OCI-LY7 (cell line): ENCODE measurements at regions not wholly inside any gene's neighbourhood (a gene's known extent, or its start where the extent isn't known, plus 50 kb on each side); places are given as distances from the start of the nearest gene placed in this dataset.

ENCODE experiments used
- BruUV-seq: library from RNA; stranded (reverse); fragments of 400-500 nt; replicated peaks from 2 replicates; lab custom pipeline; 2021; lab: Mats Ljungman, UMichigan
- CTCF ChIA-PET: fragments of 300-600 bp; sonication (Branson Sonifier 250); formaldehyde crosslinking; loops from one replicate; lab custom pipeline; 2022; ENCODE audit warnings: antibody characterized with exemption; ENCODE audit not compliant: unreplicated experiment; lab: Charles Lee
- POLR2A ChIA-PET: fragments of 300-600 bp; sonication (Branson Sonifier 250); formaldehyde crosslinking; loops from one replicate; lab custom pipeline; 2022; ENCODE audit warnings: antibody characterized with exemption; lab: Charles Lee
- DNase-seq: peaks from one replicate; pipeline ENCODE4 v3.0.0-alpha.2; 2015; ENCODE audit warnings: low spot score
- H2AFZ ChIP-seq: fragments of 200-600 bp; sonication (generic), shearing (Covaris generic); 2 replicates; pipeline ENCODE4 v1.6.1; 2014; ENCODE audit warnings: mild to moderate bottlenecking, antibody characterized with exemption, low read length, moderate library complexity
- H3K27ac ChIP-seq: fragments of 200-600 bp; sonication (generic); 2 replicates; pipeline ENCODE4 v1.5.1; 2014; ENCODE audit warnings: mixed run types, low read depth, mild to moderate bottlenecking, moderate library complexity, low read length, inconsistent platforms; ENCODE audit not compliant: poor library complexity, severe bottlenecking
- H3K36me3 ChIP-seq: fragments of 200-600 bp; sonication (generic); 2 replicates; pipeline ENCODE4 v1.6.1; 2014; ENCODE audit warnings: mild to moderate bottlenecking, antibody characterized with exemption, low read length, moderate library complexity, mixed read lengths; ENCODE audit not compliant: insufficient read depth
- H3K4me1 ChIP-seq: fragments of 200-600 bp; sonication (generic); 2 replicates; pipeline ENCODE4 v1.5.1; 2014; ENCODE audit warnings: mild to moderate bottlenecking, low read length; ENCODE audit not compliant: insufficient read depth, poor library complexity, severe bottlenecking
- H3K4me2 ChIP-seq: fragments of 200-600 bp; sonication (generic); 2 replicates; pipeline ENCODE4 v1.6.1; 2014; ENCODE audit warnings: mild to moderate bottlenecking, low read length
- H3K4me3 ChIP-seq: fragments of 200-600 bp; sonication (generic); 2 replicates; pipeline ENCODE4 v1.5.1; 2014; ENCODE audit warnings: mild to moderate bottlenecking, low read depth, low read length; ENCODE audit not compliant: poor library complexity, severe bottlenecking
- H3K79me2 ChIP-seq: fragments of 200-600 bp; sonication (generic); 2 replicates; pipeline ENCODE4 v1.6.1; 2016; ENCODE audit warnings: low read depth, mild to moderate bottlenecking, low read length, moderate library complexity, mixed read lengths; ENCODE audit not compliant: insufficient read depth
- H3K9me2 ChIP-seq: fragments of 200-600 bp; sonication (generic); 2 replicates; pipeline ENCODE4 v1.6.1; 2016; ENCODE audit warnings: mild to moderate bottlenecking, low read length, mixed read lengths; ENCODE audit not compliant: insufficient read depth
- H3K9me3 ChIP-seq: fragments of 200-600 bp; sonication (generic); 2 replicates; pipeline ENCODE4 v1.6.1; 2014; ENCODE audit warnings: mild to moderate bottlenecking, mixed run types, low read length, mixed read lengths
- H4K20me1 ChIP-seq: fragments of 200-600 bp; sonication (generic); 2 replicates; pipeline ENCODE4 v1.6.1; 2014; ENCODE audit warnings: mild to moderate bottlenecking, antibody characterized with exemption, low read length, moderate library complexity, mixed read lengths; ENCODE audit not compliant: insufficient read depth
- EZH2phosphoT487 ChIP-seq: fragments of 200-600 bp; sonication (generic); IDR thresholded peaks from 2 replicates; pipeline ENCODE4 v1.6.1; 2018; ENCODE audit warnings: low read depth, borderline replicate concordance, mild to moderate bottlenecking, mixed run types, antibody characterized with exemption, low read length, moderate library complexity, mixed read lengths
- intact Hi-C: fragments of 100-400 bp; cut with micrococcal nuclease; formaldehyde crosslinking; loops from one replicate; pipeline ENCODE4 v1.10.0; 2022; ENCODE audit not compliant: unreplicated experiment
- TF ChIP-seq, protein P1 (sequence below): fragments of 200-600 bp; sonication (generic); conservative IDR thresholded peaks from 2 replicates; pipeline ENCODE4 v1.5.1; 2014; ENCODE audit warnings: mild to moderate bottlenecking, antibody characterized with exemption, low read length, moderate library complexity, mixed read lengths

DNA sequence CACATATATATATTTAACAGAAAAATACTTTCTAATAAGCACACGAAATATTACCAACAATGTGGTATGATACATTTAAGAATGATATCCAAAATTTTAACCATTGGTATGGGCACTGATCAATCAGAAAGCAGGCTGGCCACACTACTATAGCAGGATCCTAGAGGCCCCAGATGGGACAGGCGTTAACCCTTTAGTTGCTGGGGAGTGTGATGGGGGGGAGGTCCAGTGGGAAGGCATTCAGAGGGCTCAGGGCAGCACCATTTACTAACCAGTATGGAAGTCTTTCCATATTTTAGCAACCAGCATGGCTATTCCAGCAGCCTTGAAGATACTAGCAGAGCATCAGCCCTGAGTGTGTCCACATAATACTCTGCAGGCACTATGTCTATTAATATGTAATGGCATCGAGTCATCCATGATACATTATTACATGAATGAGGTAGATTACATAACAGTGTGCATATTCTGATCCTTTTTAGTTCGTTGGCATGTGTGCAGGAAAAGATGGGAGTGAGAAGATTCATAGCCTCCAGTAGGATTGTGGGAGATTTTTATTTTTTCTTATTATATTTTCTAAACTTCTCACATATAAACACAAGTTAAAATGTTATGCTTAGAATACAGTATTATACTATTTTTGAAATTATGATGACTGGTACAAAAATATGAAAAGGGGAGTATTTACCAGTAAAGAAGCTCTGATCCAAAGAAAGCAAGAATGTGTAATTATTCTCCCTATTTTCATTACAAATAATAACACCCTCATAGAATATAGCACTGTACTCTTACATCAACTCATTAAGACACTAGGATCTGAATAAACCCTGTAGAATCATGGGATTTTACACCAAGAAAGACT is 78.9 kb downstream of the FAM217A start:
- no peaks in the 10 kb centered on the region for H3K79me2 ChIP-seq
- H3K4me1 ChIP-seq: no peaks in the 10 kb centered on the region
- no peak overlapping the region for H2AFZ ChIP-seq
- no peaks in the 10 kb centered on the region for H3K9me3 ChIP-seq
- intact Hi-C loops: no loop called here
- DNase-seq: no peak
- POLR2A ChIA-PET: no interaction called here
- H3K4me3 ChIP-seq: no peak overlapping the region
- no peak for TF ChIP-seq EZH2phosphoT487
- TF ChIP-seq, protein P1, sequence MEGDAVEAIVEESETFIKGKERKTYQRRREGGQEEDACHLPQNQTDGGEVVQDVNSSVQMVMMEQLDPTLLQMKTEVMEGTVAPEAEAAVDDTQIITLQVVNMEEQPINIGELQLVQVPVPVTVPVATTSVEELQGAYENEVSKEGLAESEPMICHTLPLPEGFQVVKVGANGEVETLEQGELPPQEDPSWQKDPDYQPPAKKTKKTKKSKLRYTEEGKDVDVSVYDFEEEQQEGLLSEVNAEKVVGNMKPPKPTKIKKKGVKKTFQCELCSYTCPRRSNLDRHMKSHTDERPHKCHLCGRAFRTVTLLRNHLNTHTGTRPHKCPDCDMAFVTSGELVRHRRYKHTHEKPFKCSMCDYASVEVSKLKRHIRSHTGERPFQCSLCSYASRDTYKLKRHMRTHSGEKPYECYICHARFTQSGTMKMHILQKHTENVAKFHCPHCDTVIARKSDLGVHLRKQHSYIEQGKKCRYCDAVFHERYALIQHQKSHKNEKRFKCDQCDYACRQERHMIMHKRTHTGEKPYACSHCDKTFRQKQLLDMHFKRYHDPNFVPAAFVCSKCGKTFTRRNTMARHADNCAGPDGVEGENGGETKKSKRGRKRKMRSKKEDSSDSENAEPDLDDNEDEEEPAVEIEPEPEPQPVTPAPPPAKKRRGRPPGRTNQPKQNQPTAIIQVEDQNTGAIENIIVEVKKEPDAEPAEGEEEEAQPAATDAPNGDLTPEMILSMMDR: no peak
- H3K36me3 ChIP-seq: no peaks in the 10 kb centered on the region
- no peaks in the 10 kb centered on the region; the same call in 1 of the 2 replicates for H4K20me1 ChIP-seq
- CTCF ChIA-PET: no interaction called here
- no peak overlapping the region for H3K27ac ChIP-seq
- no peak overlapping the region for H3K4me2 ChIP-seq
- no peaks in the 10 kb centered on the region for H3K9me2 ChIP-seq
- no TSS peak for BruUV-seq

DNA sequence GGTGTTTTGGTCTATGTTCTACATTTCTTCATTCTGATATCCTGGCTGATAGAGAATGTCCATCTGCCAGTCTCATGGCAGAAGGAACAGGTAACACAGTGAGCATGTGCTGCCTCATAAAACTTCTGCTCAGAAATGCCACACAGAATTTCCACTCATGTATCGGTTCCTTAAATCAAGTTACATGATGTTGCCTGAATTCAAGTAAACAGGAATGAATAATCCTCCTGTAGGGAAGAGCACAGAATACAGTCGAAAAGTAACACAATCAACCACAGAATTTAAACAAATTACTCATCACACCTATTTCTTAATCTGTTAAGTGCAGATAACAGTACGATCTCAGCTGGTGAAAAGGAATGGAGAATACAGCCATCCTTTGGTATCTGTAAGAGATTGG is 74.7 kb downstream of the FAM217A start:
- no peaks in the 10 kb centered on the region for H3K9me2 ChIP-seq
- H3K79me2 ChIP-seq: peaks cover 14% of the 10 kb centered on the region; the same call in 1 of the 2 replicates
- POLR2A ChIA-PET: interaction anchor here (0.6 kb wide), 1 partner anchor 724 kb away, joined by 3 read pairs; no protein-coding TSS in a partner anchor
- H3K36me3 ChIP-seq: no peaks in the 10 kb centered on the region
- BruUV-seq: no TSS peak
- CTCF ChIA-PET: no interaction called here
- no peaks in the 10 kb centered on the region for H4K20me1 ChIP-seq
- H3K9me3 ChIP-seq: no peaks in the 10 kb centered on the region
- no peak overlapping the region for H3K4me3 ChIP-seq
- H3K4me1 ChIP-seq: no peaks in the 10 kb centered on the region
- no peak for DNase-seq
- no peak for TF ChIP-seq EZH2phosphoT487
- TF ChIP-seq, protein P1: no peak
- intact Hi-C loops: no loop called here
- H3K4me2 ChIP-seq: no peak overlapping the region
- no peak overlapping the region for H2AFZ ChIP-seq
- H3K27ac ChIP-seq: no peak overlapping the region
